SHP77 (cell line): ENCODE measurements at regions not wholly inside any gene's neighbourhood (a gene's known extent, or its start where the extent isn't known, plus 50 kb on each side); places are given as distances from the start of the nearest gene placed in this dataset.

Experiments
- DNase-seq, 2 experiments: peaks; one replicate each; lab custom pipeline; 2025; lab: John Stamatoyannopoulos, UW

- DNase-seq: no peak
Observed at GRCh38 chr10:131631619-131632018, 269.2 kb upstream of the PPP2R2D start.

- no peak for DNase-seq
Observed at GRCh38 chr10:131635564-131636015, 265.2 kb upstream of the PPP2R2D start.

GRCh38 chr10:131636116-131636515, 264.7 kb upstream of the PPP2R2D start:
- DNase-seq: no peak

GRCh38 chr10:131636841-131637724, 263.7 kb upstream of the PPP2R2D start:
- DNase-seq: peak in 1 of 2 experiments; percentile 17

- DNase-seq: no peak
Observed at GRCh38 chr10:131638049-131638879, 262.5 kb upstream of the PPP2R2D start.

GRCh38 chr10:131638880-131639278, 261.9 kb upstream of the PPP2R2D start:
- DNase-seq: no peak

GRCh38 chr10:131640045-131640644, 260.7 kb upstream of the PPP2R2D start:
- no peak for DNase-seq

- peak in 1 of 2 experiments; percentile 22 for DNase-seq
Observed at GRCh38 chr10:131641231-131641630, 259.6 kb upstream of the PPP2R2D start.

- no peak for DNase-seq
Observed at GRCh38 chr10:131641898-131642297, 258.9 kb upstream of the PPP2R2D start.

- no peak for DNase-seq
Observed at GRCh38 chr10:131642966-131643365, 257.8 kb upstream of the PPP2R2D start.

- DNase-seq: no peak
Observed at GRCh38 chr10:131644289-131644688, 256.5 kb upstream of the PPP2R2D start.

- DNase-seq: no peak
Observed at GRCh38 chr10:131644864-131645658, 255.7 kb upstream of the PPP2R2D start.

GRCh38 chr10:131645756-131646155, 255.1 kb upstream of the PPP2R2D start:
- no peak for DNase-seq

- no peak for DNase-seq
Observed at GRCh38 chr10:131646551-131647525, 254.0 kb upstream of the PPP2R2D start.

GRCh38 chr10:131647789-131648188, 253.0 kb upstream of the PPP2R2D start:
- DNase-seq: no peak

GRCh38 chr10:131648386-131649020, 252.3 kb upstream of the PPP2R2D start:
- no peak for DNase-seq

GRCh38 chr10:131649617-131650016, 251.2 kb upstream of the PPP2R2D start:
- no peak for DNase-seq

GRCh38 chr10:131650169-131650705, 250.6 kb upstream of the PPP2R2D start:
- no peak for DNase-seq
